ENCODE measurements at regions not wholly inside any gene's neighbourhood (a gene's known extent, or its start where the extent isn't known, plus 50 kb on each side); places are given as distances from the start of the nearest gene placed in this dataset.

DNA sequence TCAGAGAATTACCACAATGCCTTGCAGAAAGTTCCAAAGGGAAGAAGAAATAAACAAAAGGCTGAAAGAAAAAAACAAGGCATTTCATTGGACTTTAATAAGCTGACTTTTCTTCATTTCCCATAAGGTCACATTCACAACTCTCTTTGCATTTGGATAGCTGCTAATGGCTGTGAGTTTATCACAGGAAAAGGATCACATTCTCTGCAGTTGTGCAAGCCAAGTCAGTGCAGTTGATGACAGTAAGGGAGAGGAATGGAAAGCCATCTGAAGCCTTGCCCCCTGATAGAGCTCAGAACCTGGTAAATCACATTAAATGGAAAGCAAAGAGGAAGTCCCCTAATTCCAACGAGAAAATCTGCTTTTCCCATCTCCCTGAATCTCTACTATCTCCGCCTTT, 950.6 kb downstream of the CNTNAP5 start:
- DNase-seq (no peak), ATAC-seq (ENCODE audit: low read depth) (no peak)
- Histone ChIP-seq H4K20me1 (ENCODE audit: control insufficient read depth, insufficient read depth, low read length, poor library complexity, severe bottlenecking) (no peaks in the 10 kb centered on the region), H3K9me3 (ENCODE audit: control extremely low read depth in 1 of 3, control insufficient read depth in 2 of 3, insufficient read depth in 1 of 3, low read length in 2 of 3) (peaks cover 0 to 9% (median 0%) of the 10 kb centered on the region in 3 donors), H3K4me2 (replicated peaks; ENCODE audit: low read depth, low read length, poor library complexity, severe bottlenecking) (no peak overlapping the region), H2AFZ (ENCODE audit: insufficient read depth, low read depth, low read length, poor library complexity, severe bottlenecking) (no peak overlapping the region), H3K4me1 (ENCODE audit: control insufficient read depth in 2 of 2, insufficient read depth in 2 of 2, low read length in 2 of 2) (no peaks in the 10 kb centered on the region), H3K79me2 (ENCODE audit: control insufficient read depth, insufficient read depth, low read length) (no peaks in the 10 kb centered on the region), H3K27me3 (replicated peaks in 1 of 4; ENCODE audit: control extremely low read depth in 1 of 4, control insufficient read depth in 3 of 4, insufficient read depth in 4 of 4, low read length in 3 of 4) (no peaks in the 10 kb centered on the region), H3K36me3 (replicated peaks in 1 of 2; ENCODE audit: control extremely low read depth in 1 of 2, control insufficient read depth in 1 of 2, extremely low read depth in 1 of 2, insufficient read depth in 2 of 2, low read length in 1 of 2) (no peaks in the 10 kb centered on the region), H3K4me3 (ENCODE audit: control extremely low read depth in 1 of 5, extremely low read depth in 1 of 5, insufficient read depth in 1 of 5, low read depth in 2 of 5, low read length in 4 of 5) (no peak overlapping the region), H3K27ac (ENCODE audit: low read length in 2 of 2) (no peak overlapping the region), H3K9ac (ENCODE audit: low read length) (no peak overlapping the region)
- ChIA-PET CTCF (no interaction called here), POLR2A (no interaction called here)
- intact Hi-C loops (cut with micrococcal nuclease) = no loop called here
- H3K9me3 Mint-ChIP-seq (ENCODE audit: insufficient read depth) = peaks cover 3% of the 10 kb centered on the region
- WGBS (ENCODE audit: insufficient coverage) = no CpG with 5 or more reads among the region's 2 CpGs
- no peaks in the 10 kb centered on the region for H3K27me3 Mint-ChIP-seq
- no peaks in the 10 kb centered on the region for H3K4me1 Mint-ChIP-seq
- no peak for TF ChIP-seq EZH2 (IDR thresholded peaks at IDR 0.05; ENCODE audit: borderline replicate concordance, insufficient read depth, low read depth, low read length, poor library complexity, severe bottlenecking)
- TF ChIP-seq, protein P1, sequence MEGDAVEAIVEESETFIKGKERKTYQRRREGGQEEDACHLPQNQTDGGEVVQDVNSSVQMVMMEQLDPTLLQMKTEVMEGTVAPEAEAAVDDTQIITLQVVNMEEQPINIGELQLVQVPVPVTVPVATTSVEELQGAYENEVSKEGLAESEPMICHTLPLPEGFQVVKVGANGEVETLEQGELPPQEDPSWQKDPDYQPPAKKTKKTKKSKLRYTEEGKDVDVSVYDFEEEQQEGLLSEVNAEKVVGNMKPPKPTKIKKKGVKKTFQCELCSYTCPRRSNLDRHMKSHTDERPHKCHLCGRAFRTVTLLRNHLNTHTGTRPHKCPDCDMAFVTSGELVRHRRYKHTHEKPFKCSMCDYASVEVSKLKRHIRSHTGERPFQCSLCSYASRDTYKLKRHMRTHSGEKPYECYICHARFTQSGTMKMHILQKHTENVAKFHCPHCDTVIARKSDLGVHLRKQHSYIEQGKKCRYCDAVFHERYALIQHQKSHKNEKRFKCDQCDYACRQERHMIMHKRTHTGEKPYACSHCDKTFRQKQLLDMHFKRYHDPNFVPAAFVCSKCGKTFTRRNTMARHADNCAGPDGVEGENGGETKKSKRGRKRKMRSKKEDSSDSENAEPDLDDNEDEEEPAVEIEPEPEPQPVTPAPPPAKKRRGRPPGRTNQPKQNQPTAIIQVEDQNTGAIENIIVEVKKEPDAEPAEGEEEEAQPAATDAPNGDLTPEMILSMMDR (IDR thresholded peaks at IDR 0.05) = no peak
- no peak overlapping the region for H3K4me3 Mint-ChIP-seq
- no peak overlapping the region for H3K27ac Mint-ChIP-seq

DNA sequence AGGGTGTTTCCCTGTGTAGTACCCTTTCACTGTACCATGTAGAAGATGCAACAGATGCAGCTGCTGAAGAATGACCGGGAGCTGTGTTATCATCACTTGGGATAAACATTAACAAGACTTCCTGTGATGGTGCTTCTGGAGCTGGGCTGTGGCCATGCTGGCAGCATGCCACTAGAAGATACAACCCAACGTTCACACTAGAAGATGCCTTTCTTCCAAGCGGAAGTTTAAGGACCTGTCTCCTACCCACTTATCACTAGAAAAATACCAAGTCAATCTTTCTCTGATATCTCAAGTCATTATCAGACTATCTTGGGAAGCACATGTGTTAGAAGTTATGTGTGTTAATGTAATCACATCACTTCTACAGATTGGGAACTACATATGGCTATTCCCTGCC, 953.5 kb downstream of the CNTNAP5 start:
- no peak overlapping the region for H3K4me3 ChIP-seq (ENCODE audit: control extremely low read depth in 1 of 5, extremely low read depth in 1 of 5, insufficient read depth in 1 of 5, low read depth in 2 of 5, low read length in 4 of 5)
- H3K9me3 Mint-ChIP-seq (ENCODE audit: insufficient read depth) = peaks cover 4% of the 10 kb centered on the region
- no peaks in the 10 kb centered on the region for H3K27me3 ChIP-seq (replicated peaks in 1 of 4; ENCODE audit: control extremely low read depth in 1 of 4, control insufficient read depth in 3 of 4, insufficient read depth in 4 of 4, low read length in 3 of 4)
- DNase-seq = no peak
- H3K27ac ChIP-seq (ENCODE audit: low read length in 2 of 2) = no peak overlapping the region
- peaks cover 0 to 10% (median 0%) of the 10 kb centered on the region in 3 donors for H3K9me3 ChIP-seq (ENCODE audit: control extremely low read depth in 1 of 3, control insufficient read depth in 2 of 3, insufficient read depth in 1 of 3, low read length in 2 of 3)
- TF ChIP-seq, protein P1 (IDR thresholded peaks at IDR 0.05) = no peak
- no peak for TF ChIP-seq EZH2 (IDR thresholded peaks at IDR 0.05; ENCODE audit: borderline replicate concordance, insufficient read depth, low read depth, low read length, poor library complexity, severe bottlenecking)
- no peaks in the 10 kb centered on the region for H3K27me3 Mint-ChIP-seq
- no peaks in the 10 kb centered on the region for H3K4me1 Mint-ChIP-seq
- no peak for ATAC-seq (ENCODE audit: low read depth)
- H3K4me2 ChIP-seq (replicated peaks; ENCODE audit: low read depth, low read length, poor library complexity, severe bottlenecking) = no peak overlapping the region
- no peak overlapping the region for H3K9ac ChIP-seq (ENCODE audit: low read length)
- H3K27ac Mint-ChIP-seq = no peak overlapping the region
- no peak overlapping the region for H2AFZ ChIP-seq (ENCODE audit: insufficient read depth, low read depth, low read length, poor library complexity, severe bottlenecking)
- H3K36me3 ChIP-seq (replicated peaks in 1 of 2; ENCODE audit: control extremely low read depth in 1 of 2, control insufficient read depth in 1 of 2, extremely low read depth in 1 of 2, insufficient read depth in 2 of 2, low read length in 1 of 2) = no peaks in the 10 kb centered on the region
- whole genome bisulfite sequencing (ENCODE audit: insufficient coverage) = 71% methylated on average over 1 of the region's 3 CpGs
- ChIA-PET POLR2A (no interaction called here), CTCF (no interaction called here)
- H3K4me1 ChIP-seq (ENCODE audit: control insufficient read depth in 2 of 2, insufficient read depth in 2 of 2, low read length in 2 of 2) = no peaks in the 10 kb centered on the region
- no peaks in the 10 kb centered on the region for H4K20me1 ChIP-seq (ENCODE audit: control insufficient read depth, insufficient read depth, low read length, poor library complexity, severe bottlenecking)
- H3K79me2 ChIP-seq (ENCODE audit: control insufficient read depth, insufficient read depth, low read length) = no peaks in the 10 kb centered on the region
- H3K4me3 Mint-ChIP-seq = no peak overlapping the region
- intact Hi-C loops (cut with micrococcal nuclease) = no loop called here
